Activated naive CD4-positive, alpha-beta T cell treated with anti-CD3 and anti-CD28 coated beads for 36 hours (primary cell): ENCODE measurements at regions not wholly inside any gene's neighbourhood (a gene's known extent, or its start where the extent isn't known, plus 50 kb on each side); places are given as distances from the start of the nearest gene placed in this dataset.
"Not testable (repeated sequence)": the region's sequence is repeated elsewhere in the genome, so short reads cannot be mapped to it uniquely, and the experiment has no call there.

Source experiments
- CTCF ChIA-PET: fragments of 350-600 bp; sonication (Branson Sonifier 250); formaldehyde crosslinking; loops from one replicate; lab custom pipeline; 2021; ENCODE audit warnings: antibody characterized with exemption; lab: Charles Lee
- DNase-seq: peaks from one replicate; pipeline ENCODE4 v3.0.0-alpha.2; 2020
- H3K27ac Mint-ChIP-seq: one replicate; pipeline ENCODE4 v1.8.0; 2021; ENCODE audit warnings: mild to moderate bottlenecking, mixed read lengths
- H3K27me3 Mint-ChIP-seq: one replicate; pipeline ENCODE4 v1.8.0; 2021; ENCODE audit warnings: low read depth, mixed read lengths
- H3K36me3 Mint-ChIP-seq: one replicate; pipeline ENCODE4 v1.8.0; 2021; ENCODE audit warnings: low read depth, mixed read lengths
- H3K4me1 Mint-ChIP-seq: one replicate; pipeline ENCODE4 v1.8.0; 2021; ENCODE audit warnings: low read depth, mixed read lengths
- H3K4me3 Mint-ChIP-seq: one replicate; pipeline ENCODE4 v1.8.0; 2021; ENCODE audit warnings: mild to moderate bottlenecking, moderate library complexity, mixed read lengths
- H3K9me3 Mint-ChIP-seq: one replicate; pipeline ENCODE4 v1.8.0; 2021; ENCODE audit warnings: mixed read lengths
- intact Hi-C: fragments of 100-400 bp; cut with micrococcal nuclease; formaldehyde crosslinking; loops from one replicate; pipeline ENCODE4 v1.15.1; 2023

- H3K4me1 Mint-ChIP-seq = no peaks in the 10 kb centered on the region
- CTCF ChIA-PET = interaction anchor here (0.6 to 1.5 kb wide), 2 partner anchors 37 to 1105 kb away, joined by 3 read pairs; no protein-coding TSS in a partner anchor
- DNase-seq = no peak
- no peaks in the 10 kb centered on the region for H3K9me3 Mint-ChIP-seq
- intact Hi-C loops = no loop called here
- no peaks in the 10 kb centered on the region for H3K36me3 Mint-ChIP-seq
- H3K27me3 Mint-ChIP-seq = no peaks in the 10 kb centered on the region
- no peak overlapping the region for H3K4me3 Mint-ChIP-seq
- no peak overlapping the region for H3K27ac Mint-ChIP-seq
These were observed 290.0 kb upstream of the CHORDC1 start for GRCh38 chr11:90512846-90513245.

- H3K4me1 Mint-ChIP-seq = no peaks in the 10 kb centered on the region
- no peak overlapping the region for H3K27ac Mint-ChIP-seq
- intact Hi-C loops = no loop called here
- no peaks in the 10 kb centered on the region for H3K27me3 Mint-ChIP-seq
- no peaks in the 10 kb centered on the region for H3K36me3 Mint-ChIP-seq
- H3K9me3 Mint-ChIP-seq = no peaks in the 10 kb centered on the region
- DNase-seq = no peak
- CTCF ChIA-PET = no interaction called here
- H3K4me3 Mint-ChIP-seq = no peak overlapping the region
These were observed 288.0 kb upstream of the CHORDC1 start for GRCh38 chr11:90510839-90511238.

GRCh38 chr11:90500922-90501568, 278.2 kb upstream of the CHORDC1 start:
- DNase-seq = no peak
- CTCF ChIA-PET = no interaction called here
- Mint-ChIP-seq H3K4me3 (no peak overlapping the region), H3K4me1 (no peaks in the 10 kb centered on the region), H3K27ac (no peak overlapping the region), H3K9me3 (peaks cover 4% of the 10 kb centered on the region), H3K36me3 (no peaks in the 10 kb centered on the region), H3K27me3 (no peaks in the 10 kb centered on the region)
- intact Hi-C loops = no loop called here

GRCh38 chr11:90496722-90497121, 273.9 kb upstream of the CHORDC1 start:
- Mint-ChIP-seq H3K27ac (no peak overlapping the region), H3K4me1 (no peaks in the 10 kb centered on the region), H3K36me3 (no peaks in the 10 kb centered on the region), H3K9me3 (peaks cover 4% of the 10 kb centered on the region), H3K4me3 (no peak overlapping the region), H3K27me3 (no peaks in the 10 kb centered on the region)
- intact Hi-C loops = no loop called here
- CTCF ChIA-PET = no interaction called here
- DNase-seq = no peak

GRCh38 chr11:90493379-90493778, 270.5 kb upstream of the CHORDC1 start:
- Mint-ChIP-seq H3K9me3 (peaks cover 4% of the 10 kb centered on the region), H3K4me3 (no peak overlapping the region), H3K4me1 (no peaks in the 10 kb centered on the region), H3K27ac (no peak overlapping the region), H3K27me3 (no peaks in the 10 kb centered on the region), H3K36me3 (no peaks in the 10 kb centered on the region)
- CTCF ChIA-PET = interaction anchor here (0.6 kb wide), 1 partner anchor 1600 kb away, joined by 3 read pairs; no protein-coding TSS in a partner anchor
- no peak for DNase-seq
- intact Hi-C loops = no loop called here

GRCh38 chr11:90491466-90491865, 268.6 kb upstream of the CHORDC1 start:
- CTCF ChIA-PET = no interaction called here
- no peaks in the 10 kb centered on the region for H3K4me1 Mint-ChIP-seq
- DNase-seq = no peak
- H3K36me3 Mint-ChIP-seq = no peaks in the 10 kb centered on the region
- no peak overlapping the region for H3K4me3 Mint-ChIP-seq
- intact Hi-C loops = no loop called here
- H3K27ac Mint-ChIP-seq = no peak overlapping the region
- no peaks in the 10 kb centered on the region for H3K9me3 Mint-ChIP-seq
- H3K27me3 Mint-ChIP-seq = no peaks in the 10 kb centered on the region

GRCh38 chr11:90476442-90477007, 253.7 kb upstream of the CHORDC1 start:
- Mint-ChIP-seq H3K27me3 (no peaks in the 10 kb centered on the region), H3K9me3 (peaks cover 1% of the 10 kb centered on the region), H3K36me3 (no peaks in the 10 kb centered on the region), H3K27ac (no peak overlapping the region), H3K4me3 (no peak overlapping the region), H3K4me1 (no peaks in the 10 kb centered on the region)
- intact Hi-C loops = loop anchor here (5.0 kb wide), 1 partner anchor 771 kb away; no protein-coding TSS in a partner anchor
- CTCF ChIA-PET = interaction anchor here (0.6 to 1.0 kb wide), 2 partner anchors 8 to 192 kb away, joined by 3 to 5 read pairs; no protein-coding TSS in a partner anchor
- DNase-seq = peak; percentile 64

- DNase-seq = no peak
- Mint-ChIP-seq H3K4me3 (no peak overlapping the region), H3K36me3 (no peaks in the 10 kb centered on the region), H3K27me3 (peaks cover 5% of the 10 kb centered on the region), H3K27ac (no peak overlapping the region), H3K9me3 (no peaks in the 10 kb centered on the region), H3K4me1 (no peaks in the 10 kb centered on the region)
- intact Hi-C loops = no loop called here
- CTCF ChIA-PET = no interaction called here
These were observed 246.1 kb upstream of the CHORDC1 start for GRCh38 chr11:90468923-90469322.

GRCh38 chr11:90465553-90465952, 242.7 kb upstream of the CHORDC1 start:
- Mint-ChIP-seq H3K4me3 (no peak overlapping the region), H3K27me3 (peaks cover 14% of the 10 kb centered on the region), H3K36me3 (no peaks in the 10 kb centered on the region), H3K4me1 (no peaks in the 10 kb centered on the region), H3K27ac (no peak overlapping the region), H3K9me3 (no peaks in the 10 kb centered on the region)
- intact Hi-C loops = no loop called here
- CTCF ChIA-PET = no interaction called here
- DNase-seq = no peak

GRCh38 chr11:90455347-90455920, 232.6 kb upstream of the CHORDC1 start:
- H3K4me1 Mint-ChIP-seq, H3K36me3 Mint-ChIP-seq, H3K27me3 Mint-ChIP-seq, CTCF ChIA-PET, H3K4me3 Mint-ChIP-seq, DNase-seq, H3K9me3 Mint-ChIP-seq, H3K27ac Mint-ChIP-seq, intact Hi-C loops: not testable (repeated sequence)

GRCh38 chr11:90453525-90453924, 230.7 kb upstream of the CHORDC1 start:
- Mint-ChIP-seq H3K36me3 (no peaks in the 10 kb centered on the region), H3K27ac (no peak overlapping the region), H3K9me3 (no peaks in the 10 kb centered on the region), H3K4me3 (no peak overlapping the region), H3K27me3 (no peaks in the 10 kb centered on the region), H3K4me1 (no peaks in the 10 kb centered on the region)
- DNase-seq = no peak
- intact Hi-C loops = no loop called here
- CTCF ChIA-PET = no interaction called here

- intact Hi-C loops = no loop called here
- CTCF ChIA-PET = interaction anchor here (1.4 kb wide), 1 partner anchor 11 kb away, joined by 3 read pairs; no protein-coding TSS in a partner anchor
- Mint-ChIP-seq H3K9me3 (no peaks in the 10 kb centered on the region), H3K4me1 (peaks cover 11% of the 10 kb centered on the region), H3K4me3 (no peak overlapping the region), H3K36me3 (no peaks in the 10 kb centered on the region), H3K27me3 (no peaks in the 10 kb centered on the region), H3K27ac (no peak overlapping the region)
- DNase-seq = no peak
These were observed 226.8 kb upstream of the CHORDC1 start for GRCh38 chr11:90449606-90450005.

- H3K27ac Mint-ChIP-seq = no peak overlapping the region
- CTCF ChIA-PET = no interaction called here
- H3K4me3 Mint-ChIP-seq = no peak overlapping the region
- intact Hi-C loops = no loop called here
- no peaks in the 10 kb centered on the region for H3K27me3 Mint-ChIP-seq
- no peak for DNase-seq
- H3K9me3 Mint-ChIP-seq = no peaks in the 10 kb centered on the region
- H3K4me1 Mint-ChIP-seq = peaks cover 11% of the 10 kb centered on the region
- H3K36me3 Mint-ChIP-seq = no peaks in the 10 kb centered on the region
These were observed 225.4 kb upstream of the CHORDC1 start for GRCh38 chr11:90448256-90448655.
